Left ventricle myocardium superior (tissue), 1 donor: ENCODE measurements at regions not wholly inside any gene's neighbourhood (a gene's known extent, or its start where the extent isn't known, plus 50 kb on each side); places are given as distances from the start of the nearest gene placed in this dataset.
A peak's percentile ranks its signal among the peaks of the same experiment; 100 is the strongest.

ENCODE experiments used
- ATAC-seq: fragments of 200-7000 bp; cut with Tn5 transposase; one replicate; pipeline ENCODE4 v1.9.1; 2020; ENCODE audit warnings: mild to moderate bottlenecking, moderate library complexity
- DNase-seq: peaks from one replicate; pipeline ENCODE4 v3.0.0-alpha.2; 2020
- intact Hi-C: fragments of 100-400 bp; cut with micrococcal nuclease; formaldehyde crosslinking; loops from one replicate; pipeline ENCODE4 v1.11.0; 2022
- donor health status: DM: no; HTN: yes; CAD: no; lungs with severe emphysema.

- ATAC-seq (no peak), DNase-seq (no peak)
- intact Hi-C loops = no loop called here
Observed at GRCh38 chr2:133789743-133790142, 221.5 kb upstream of the NCKAP5 start.

DNA sequence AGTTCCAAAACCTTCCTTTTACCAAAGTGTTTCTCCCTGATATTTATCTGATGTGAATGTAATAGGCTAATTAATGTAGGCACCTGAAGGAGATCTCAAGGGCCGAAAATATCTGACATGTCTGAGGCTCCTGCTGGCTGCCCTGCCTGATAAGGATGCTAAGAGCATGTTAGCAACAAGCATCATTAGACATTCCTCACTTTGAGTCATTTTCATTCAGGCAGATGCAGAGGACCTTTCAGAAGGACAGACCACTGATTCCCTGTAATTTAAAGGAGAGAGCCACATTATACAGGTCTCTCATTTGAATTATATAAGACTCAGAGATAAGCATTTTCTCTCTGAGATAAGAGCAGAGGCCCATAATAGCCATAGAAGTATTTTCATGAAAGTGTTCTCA, 222.4 kb upstream of the NCKAP5 start:
- DNase-seq = no peak

DNA sequence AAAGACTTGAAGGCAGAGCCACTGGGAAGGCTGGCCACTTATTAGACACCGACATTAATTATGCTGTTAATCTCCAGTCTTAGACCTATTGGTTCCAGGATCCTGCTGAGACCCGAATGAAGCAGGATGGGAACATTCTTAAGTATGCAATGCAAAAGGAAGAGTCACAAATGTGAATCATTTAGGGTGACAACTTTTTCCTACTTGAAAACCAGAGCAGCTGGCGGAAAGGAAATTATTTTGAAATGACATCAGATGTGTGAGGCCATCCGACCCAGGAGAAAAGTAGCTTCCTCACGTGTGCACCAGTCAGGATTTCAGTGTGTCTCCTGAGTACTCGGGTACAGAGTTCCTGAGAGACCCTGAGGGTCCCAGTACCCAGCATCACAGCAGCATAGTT, 222.9 kb upstream of the NCKAP5 start:
- no peak for DNase-seq
- intact Hi-C loops = no loop called here
- ATAC-seq = no peak

More for the DNA sequence above, 222.4 kb upstream of the NCKAP5 start:
- no peak for ATAC-seq
- intact Hi-C loops = no loop called here

DNA sequence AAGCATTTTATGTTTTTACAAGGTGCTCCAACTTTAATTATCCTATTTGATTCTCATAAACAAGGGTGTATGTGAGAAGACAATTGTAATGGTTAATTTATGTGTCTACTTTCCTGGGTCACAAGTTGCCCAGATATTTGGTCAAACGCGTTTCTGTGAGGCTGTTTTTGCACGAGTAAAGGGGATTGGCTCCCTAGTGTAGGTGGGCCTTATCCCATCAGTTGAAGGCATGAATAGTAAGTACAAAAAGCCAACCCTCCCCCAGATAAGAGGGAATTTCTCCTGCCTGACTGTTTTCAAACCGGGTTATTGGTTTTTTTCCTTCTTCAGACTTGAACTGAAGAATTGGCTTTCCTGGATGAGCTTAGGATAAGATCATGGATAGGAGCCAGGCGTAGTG, 224.0 kb upstream of the NCKAP5 start:
- ATAC-seq (no peak), DNase-seq (no peak)
- intact Hi-C loops = no loop called here

DNA sequence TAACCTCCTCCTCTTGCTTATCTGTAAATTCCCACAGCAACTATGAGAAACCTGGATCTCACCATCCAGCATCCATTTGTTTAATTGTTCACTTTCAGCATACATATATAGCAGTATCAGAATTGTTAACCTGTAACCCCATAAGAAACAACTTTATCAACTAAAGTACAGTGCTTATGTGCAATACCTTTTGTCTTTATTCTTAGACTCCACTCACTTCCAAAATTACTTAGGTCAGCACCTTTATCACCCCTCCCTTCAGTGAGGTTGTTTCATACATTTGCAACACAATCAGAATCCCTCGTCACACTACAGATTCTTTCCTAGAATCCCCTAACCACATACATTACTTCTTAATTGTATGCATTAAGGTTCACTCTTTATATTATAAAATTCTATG, 225.9 kb upstream of the NCKAP5 start:
- intact Hi-C loops = no loop called here
- ATAC-seq (no peak), DNase-seq (no peak)

- intact Hi-C loops = no loop called here
- no peak for ATAC-seq
- no peak for DNase-seq
Observed at GRCh38 chr2:133801946-133802345, 233.7 kb upstream of the NCKAP5 start.

- no peak for ATAC-seq
- intact Hi-C loops = no loop called here
- DNase-seq = no peak
Observed at GRCh38 chr2:133802409-133803039, 234.3 kb upstream of the NCKAP5 start.

GRCh38 chr2:133806564-133806963, 238.3 kb upstream of the NCKAP5 start:
- intact Hi-C loops = no loop called here
- no peak for DNase-seq
- ATAC-seq = no peak

DNA sequence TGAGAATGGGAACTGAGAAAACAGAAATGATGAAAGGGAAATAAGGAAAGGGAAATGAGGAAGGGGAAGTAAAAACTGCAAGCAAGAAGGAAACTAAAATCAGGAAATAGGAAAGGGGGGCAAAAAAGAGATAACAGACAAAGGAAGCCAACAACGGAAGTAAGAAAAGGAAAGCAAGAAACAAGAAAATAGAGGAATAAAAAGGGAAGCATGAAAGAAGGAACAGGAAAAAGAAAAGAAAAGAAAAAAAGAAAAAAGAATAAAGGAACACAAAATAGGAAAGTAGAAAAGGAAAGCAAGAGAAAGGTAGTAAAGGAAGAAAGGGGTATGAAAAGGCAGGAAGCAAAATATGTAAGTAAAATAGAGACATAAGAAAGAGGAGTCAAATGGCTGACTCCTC, 241.2 kb upstream of the NCKAP5 start:
- ATAC-seq = no peak
- intact Hi-C loops = no loop called here
- DNase-seq = no peak

GRCh38 chr2:133810559-133810958, 242.3 kb upstream of the NCKAP5 start:
- ATAC-seq = no peak
- no peak for DNase-seq
- intact Hi-C loops = no loop called here

DNA sequence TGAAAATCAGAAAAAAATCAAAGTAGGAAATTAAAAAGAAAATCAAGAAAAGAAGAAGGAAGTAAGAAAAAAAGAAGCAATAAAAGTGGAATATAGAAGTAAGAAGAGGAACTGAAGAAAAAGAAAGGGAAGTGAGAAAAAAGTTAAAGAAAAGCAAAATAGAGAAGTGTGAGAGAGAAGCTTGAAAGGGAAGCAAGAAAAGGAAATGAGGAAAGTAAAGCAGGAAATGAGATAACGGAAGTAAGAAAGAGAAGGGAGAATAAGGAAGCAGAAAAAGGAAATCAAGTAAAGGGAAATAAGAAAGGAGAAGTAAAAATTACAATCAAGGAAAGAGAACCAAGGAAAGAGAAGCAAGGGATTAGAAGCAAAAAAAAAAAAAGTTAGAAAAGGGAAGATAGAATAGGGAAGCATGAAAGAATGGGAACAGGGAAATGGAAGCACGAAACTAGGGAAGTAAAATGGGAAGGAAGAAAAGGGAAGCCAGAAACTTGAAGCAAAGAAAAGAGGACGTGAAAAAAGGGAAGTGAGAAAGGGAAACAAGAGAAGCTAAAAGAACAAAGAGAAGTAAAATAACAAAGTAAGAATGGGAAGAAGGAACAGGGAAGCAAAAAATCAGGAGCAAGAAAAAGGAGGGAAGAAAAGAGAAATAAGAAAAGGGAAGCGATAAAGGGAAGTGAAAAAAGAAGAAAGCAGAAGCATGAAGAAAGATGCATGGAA, 243.3 kb upstream of the NCKAP5 start:
- ATAC-seq = no peak
- intact Hi-C loops = no loop called here
- DNase-seq = no peak

- intact Hi-C loops = no loop called here
- DNase-seq (no peak), ATAC-seq (no peak)
Observed at GRCh38 chr2:133812826-133813617, 244.8 kb upstream of the NCKAP5 start.

DNA sequence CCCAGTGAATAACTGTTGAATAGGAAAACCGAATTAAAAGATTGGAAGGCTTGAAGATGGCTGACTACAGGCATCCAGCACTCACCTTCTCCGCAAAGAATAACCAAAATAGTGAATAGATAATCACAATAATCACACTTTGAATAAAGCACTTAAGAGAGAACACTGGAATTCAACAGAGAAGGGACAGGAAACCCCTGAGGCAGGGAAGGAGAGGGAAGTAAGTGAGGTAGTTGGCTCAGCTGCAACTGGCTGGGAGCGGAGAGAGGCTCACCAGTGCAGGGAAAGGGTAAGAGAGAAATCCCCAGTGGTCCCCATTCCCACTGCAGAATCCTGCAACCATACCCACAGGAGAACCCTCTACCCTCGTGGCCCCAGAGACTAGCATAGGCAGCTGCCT, 246.6 kb upstream of the NCKAP5 start:
- no peak for DNase-seq
- intact Hi-C loops = no loop called here
- ATAC-seq = no peak

DNA sequence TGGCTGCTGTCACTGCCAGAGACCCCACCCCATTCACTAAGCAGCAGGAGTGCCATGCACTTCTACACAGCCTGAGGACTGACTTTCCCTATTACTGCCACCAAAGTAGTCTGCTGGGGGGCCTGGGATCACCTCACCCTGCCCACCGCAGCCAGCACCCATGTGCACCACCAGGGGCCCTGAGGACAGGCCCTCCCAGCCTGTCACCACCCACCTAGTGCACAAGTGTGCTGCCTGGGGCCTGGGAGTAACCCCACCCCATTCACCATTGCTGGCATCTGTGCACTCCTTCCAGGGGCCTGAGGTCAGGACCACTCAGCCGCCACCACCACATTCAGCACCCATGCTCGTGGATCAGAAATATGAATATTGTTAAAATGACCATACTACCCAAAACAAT, 247.8 kb upstream of the NCKAP5 start:
- DNase-seq (no peak), ATAC-seq (no peak)
- intact Hi-C loops = no loop called here

GRCh38 chr2:133817680-133818566, 249.7 kb upstream of the NCKAP5 start:
- ATAC-seq (peak; percentile 22), DNase-seq (no peak)
- intact Hi-C loops = no loop called here

DNA sequence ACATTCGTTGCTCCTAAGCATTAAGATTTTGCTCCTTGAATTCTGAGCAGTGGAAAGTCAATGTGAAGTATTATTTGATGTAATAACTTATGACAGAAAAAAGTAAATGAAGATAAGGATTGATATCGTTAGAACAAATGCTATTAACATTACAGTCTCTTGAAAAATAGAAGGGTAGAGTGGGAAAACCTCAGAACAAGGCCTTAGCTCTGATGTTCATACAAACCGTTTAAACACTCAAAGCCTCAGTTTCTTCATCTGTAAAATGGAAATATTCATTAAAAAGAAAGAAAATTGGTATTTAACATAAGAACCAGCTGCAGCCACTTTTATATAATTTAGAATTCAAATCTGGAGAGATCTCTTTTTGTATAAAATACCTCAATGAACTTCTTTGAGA, 250.4 kb upstream of the NCKAP5 start:
- DNase-seq (no peak), ATAC-seq (no peak)
- intact Hi-C loops = no loop called here

DNA sequence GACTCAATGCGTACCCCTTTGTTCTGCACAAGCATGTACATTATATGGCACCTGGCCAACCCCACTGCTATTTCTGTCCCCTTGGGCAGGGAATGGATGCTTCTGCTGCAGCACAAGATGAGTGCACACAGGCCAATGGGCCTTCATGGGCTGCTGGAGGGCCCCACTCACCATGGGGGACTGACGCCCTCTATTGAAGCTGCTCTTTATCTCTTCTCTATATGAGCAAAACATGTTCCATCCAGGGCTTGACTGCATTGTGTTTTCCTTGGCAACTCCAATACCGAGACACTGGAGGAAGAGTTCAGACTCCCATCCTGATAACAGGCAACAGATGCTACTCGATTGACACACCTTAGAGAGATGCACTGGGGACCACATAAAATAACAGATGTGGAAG, 251.6 kb upstream of the NCKAP5 start:
- intact Hi-C loops = no loop called here
- ATAC-seq (no peak), DNase-seq (no peak)

- intact Hi-C loops = no loop called here
Observed at GRCh38 chr2:133821107-133821760, 253.0 kb upstream of the NCKAP5 start.

More at GRCh38 chr2:133821107-133821760, 253.0 kb upstream of the NCKAP5 start:
- no peak for ATAC-seq
- no peak for DNase-seq
